KMS-11 (cell line): ENCODE measurements at regions not wholly inside any gene's neighbourhood (a gene's known extent, or its start where the extent isn't known, plus 50 kb on each side); places are given as distances from the start of the nearest gene placed in this dataset.

ENCODE experiments used
- H2AFZ ChIP-seq: fragments of 200-600 bp; sonication (generic); 2 replicates; pipeline ENCODE4 v1.6.1; 2016; ENCODE audit warnings: antibody characterized with exemption, mixed run types, low read depth
- H3K27ac ChIP-seq: fragments of 200-600 bp; sonication (generic); 2 replicates; pipeline ENCODE4 v1.6.1; 2016; ENCODE audit warnings: mild to moderate bottlenecking, mixed run types
- H3K27me3 ChIP-seq: fragments of 200-600 bp; sonication (generic); 2 replicates; pipeline ENCODE4 v1.6.1; 2017; ENCODE audit warnings: mild to moderate bottlenecking, low read depth, mixed run types, moderate library complexity; ENCODE audit not compliant: insufficient read depth
- H3K36me3 ChIP-seq: fragments of 200-600 bp; sonication (generic); 2 replicates; pipeline ENCODE4 v1.6.1; 2017; ENCODE audit warnings: mild to moderate bottlenecking, mixed run types; ENCODE audit not compliant: insufficient read depth
- H3K4me1 ChIP-seq: fragments of 200-600 bp; sonication (generic); 2 replicates; pipeline ENCODE4 v1.6.1; 2016; ENCODE audit warnings: mild to moderate bottlenecking, low read depth, mixed run types; ENCODE audit not compliant: poor library complexity, severe bottlenecking
- H3K4me2 ChIP-seq: fragments of 200-600 bp; sonication (generic); 2 replicates; pipeline ENCODE4 v1.7.0; 2016; ENCODE audit warnings: mild to moderate bottlenecking, mixed run types
- H3K4me3 ChIP-seq: fragments of 200-600 bp; sonication (generic); IDR thresholded peaks from 2 replicates; pipeline ENCODE4 v1.6.1; 2017; ENCODE audit warnings: low read depth, low read length, mixed read lengths; ENCODE audit not compliant: insufficient read depth
- H3K79me2 ChIP-seq: fragments of 200-600 bp; sonication (generic); 2 replicates; pipeline ENCODE4 v1.6.1; 2016; ENCODE audit warnings: low read depth, mixed run types; ENCODE audit not compliant: insufficient read depth
- H3K9ac ChIP-seq: fragments of 200-600 bp; sonication (generic); 2 replicates; pipeline ENCODE4 v1.6.1; 2016; ENCODE audit warnings: mild to moderate bottlenecking, mixed run types
- H4K20me1 ChIP-seq: fragments of 200-600 bp; sonication (generic); 2 replicates; pipeline ENCODE4 v1.6.1; 2016; ENCODE audit warnings: mild to moderate bottlenecking, mixed run types; ENCODE audit not compliant: insufficient read depth
- TF ChIP-seq, protein P1 (sequence below): fragments of 200-600 bp; sonication (generic); conservative IDR thresholded peaks from 2 replicates; pipeline ENCODE4 v1.6.1; 2017; ENCODE audit warnings: low read depth, mild to moderate bottlenecking, antibody characterized with exemption, low read length, moderate library complexity, mixed read lengths

DNA sequence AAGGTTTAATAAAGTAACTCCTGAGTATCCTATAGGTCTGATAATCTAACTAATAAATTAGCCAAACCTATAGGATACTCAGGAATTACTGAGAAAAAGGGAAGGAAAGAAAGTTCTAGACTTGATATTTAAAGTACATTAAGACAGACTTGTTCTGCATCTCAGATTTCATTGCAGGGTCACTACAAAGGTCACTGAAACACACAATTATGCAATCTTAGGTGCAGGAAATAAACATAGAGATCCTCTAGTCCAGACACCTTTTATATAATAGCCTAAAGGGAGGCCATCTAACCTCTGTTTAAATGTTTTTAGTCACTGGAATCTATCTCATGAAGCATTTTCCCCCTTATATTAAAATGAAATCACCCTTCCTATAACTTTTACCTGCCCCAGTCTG, 1215.7 kb downstream of the MAT2B start:
- TF ChIP-seq, protein P1, sequence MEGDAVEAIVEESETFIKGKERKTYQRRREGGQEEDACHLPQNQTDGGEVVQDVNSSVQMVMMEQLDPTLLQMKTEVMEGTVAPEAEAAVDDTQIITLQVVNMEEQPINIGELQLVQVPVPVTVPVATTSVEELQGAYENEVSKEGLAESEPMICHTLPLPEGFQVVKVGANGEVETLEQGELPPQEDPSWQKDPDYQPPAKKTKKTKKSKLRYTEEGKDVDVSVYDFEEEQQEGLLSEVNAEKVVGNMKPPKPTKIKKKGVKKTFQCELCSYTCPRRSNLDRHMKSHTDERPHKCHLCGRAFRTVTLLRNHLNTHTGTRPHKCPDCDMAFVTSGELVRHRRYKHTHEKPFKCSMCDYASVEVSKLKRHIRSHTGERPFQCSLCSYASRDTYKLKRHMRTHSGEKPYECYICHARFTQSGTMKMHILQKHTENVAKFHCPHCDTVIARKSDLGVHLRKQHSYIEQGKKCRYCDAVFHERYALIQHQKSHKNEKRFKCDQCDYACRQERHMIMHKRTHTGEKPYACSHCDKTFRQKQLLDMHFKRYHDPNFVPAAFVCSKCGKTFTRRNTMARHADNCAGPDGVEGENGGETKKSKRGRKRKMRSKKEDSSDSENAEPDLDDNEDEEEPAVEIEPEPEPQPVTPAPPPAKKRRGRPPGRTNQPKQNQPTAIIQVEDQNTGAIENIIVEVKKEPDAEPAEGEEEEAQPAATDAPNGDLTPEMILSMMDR: no peak
- Histone ChIP-seq H3K4me2 (no peak overlapping the region), H3K4me3 (no peak overlapping the region), H4K20me1 (no peaks in the 10 kb centered on the region), H3K27me3 (no peaks in the 10 kb centered on the region), H3K9ac (no peak overlapping the region), H2AFZ (no peak overlapping the region), H3K4me1 (no peaks in the 10 kb centered on the region), H3K27ac (no peak overlapping the region), H3K36me3 (no peaks in the 10 kb centered on the region), H3K79me2 (no peaks in the 10 kb centered on the region)

DNA sequence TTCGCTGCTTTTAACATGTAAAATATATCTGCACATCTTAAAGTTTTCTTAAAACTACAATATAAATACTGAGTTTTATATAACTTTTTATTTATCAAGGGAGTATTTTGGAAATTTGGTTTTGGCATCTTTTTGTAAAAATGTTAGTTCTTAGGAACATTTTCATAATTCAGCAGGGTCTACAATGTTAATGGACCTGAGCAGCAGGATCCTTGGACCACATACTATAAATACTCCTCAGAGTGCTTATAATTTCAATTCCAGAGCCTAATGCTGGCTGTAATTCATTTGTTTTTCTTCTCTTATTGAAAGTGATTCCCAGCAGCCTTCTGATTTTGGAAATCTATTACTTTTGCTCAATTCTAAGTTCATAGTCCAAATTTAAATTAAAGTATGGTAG, 1216.2 kb downstream of the MAT2B start:
- TF ChIP-seq, protein P1: no peak
- H3K79me2 ChIP-seq: no peaks in the 10 kb centered on the region
- H3K27ac ChIP-seq: no peak overlapping the region
- H3K4me1 ChIP-seq: no peaks in the 10 kb centered on the region
- H3K36me3 ChIP-seq: no peaks in the 10 kb centered on the region
- H3K4me2 ChIP-seq: no peak overlapping the region
- H4K20me1 ChIP-seq: no peaks in the 10 kb centered on the region
- H3K9ac ChIP-seq: no peak overlapping the region
- H3K4me3 ChIP-seq: no peak overlapping the region
- no peaks in the 10 kb centered on the region for H3K27me3 ChIP-seq
- H2AFZ ChIP-seq: no peak overlapping the region

DNA sequence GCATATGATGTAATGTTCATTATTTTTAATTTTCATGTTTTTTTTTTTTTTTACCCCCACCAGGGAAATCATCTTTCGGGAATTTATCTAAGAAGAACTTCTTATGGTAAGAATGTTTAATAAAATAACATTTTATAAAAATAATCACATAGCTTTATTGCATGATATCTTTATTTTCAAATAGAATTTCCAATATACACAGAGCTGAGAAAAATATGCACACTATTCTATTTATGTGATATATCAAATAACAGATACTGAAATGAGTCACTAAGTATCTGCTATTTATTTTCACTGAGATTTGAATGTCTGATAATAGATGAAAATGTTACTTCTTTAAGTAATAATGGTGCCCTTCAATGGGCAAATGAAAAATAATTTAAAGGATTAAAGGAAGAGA, 1217.3 kb downstream of the MAT2B start:
- Histone ChIP-seq H3K4me1 (no peaks in the 10 kb centered on the region), H3K27ac (no peak overlapping the region), H3K4me3 (no peak overlapping the region), H3K4me2 (no peak overlapping the region), H3K27me3 (no peaks in the 10 kb centered on the region), H3K36me3 (no peaks in the 10 kb centered on the region), H4K20me1 (no peaks in the 10 kb centered on the region), H3K9ac (no peak overlapping the region), H3K79me2 (no peaks in the 10 kb centered on the region), H2AFZ (no peak overlapping the region)
- TF ChIP-seq, protein P1: no peak

DNA sequence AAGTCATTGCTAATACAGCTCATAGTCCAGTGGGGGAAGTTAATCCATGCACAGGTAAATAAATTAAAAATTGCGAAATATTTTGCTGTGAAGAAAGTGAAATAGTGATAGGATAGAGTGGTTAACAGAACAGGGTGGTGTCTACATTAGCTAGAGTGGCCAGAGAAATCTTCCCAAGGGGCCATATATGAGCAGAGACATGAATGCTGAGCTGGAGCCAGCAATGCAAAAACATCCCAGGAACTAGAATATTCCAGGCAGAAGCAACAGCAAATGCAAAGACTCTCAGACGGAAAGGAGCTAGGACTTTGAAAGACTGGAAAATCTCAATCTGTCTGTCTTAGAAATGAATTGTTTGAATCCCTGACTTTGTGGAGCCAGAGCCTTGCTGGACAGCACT, 1221.6 kb downstream of the MAT2B start:
- no peak overlapping the region for H3K4me3 ChIP-seq
- H3K4me1 ChIP-seq: no peaks in the 10 kb centered on the region
- TF ChIP-seq, protein P1: no peak
- no peaks in the 10 kb centered on the region for H3K36me3 ChIP-seq
- no peak overlapping the region for H2AFZ ChIP-seq
- no peaks in the 10 kb centered on the region for H3K27me3 ChIP-seq
- H3K4me2 ChIP-seq: no peak overlapping the region
- H4K20me1 ChIP-seq: no peaks in the 10 kb centered on the region
- no peaks in the 10 kb centered on the region for H3K79me2 ChIP-seq
- no peak overlapping the region for H3K27ac ChIP-seq
- no peak overlapping the region for H3K9ac ChIP-seq

DNA sequence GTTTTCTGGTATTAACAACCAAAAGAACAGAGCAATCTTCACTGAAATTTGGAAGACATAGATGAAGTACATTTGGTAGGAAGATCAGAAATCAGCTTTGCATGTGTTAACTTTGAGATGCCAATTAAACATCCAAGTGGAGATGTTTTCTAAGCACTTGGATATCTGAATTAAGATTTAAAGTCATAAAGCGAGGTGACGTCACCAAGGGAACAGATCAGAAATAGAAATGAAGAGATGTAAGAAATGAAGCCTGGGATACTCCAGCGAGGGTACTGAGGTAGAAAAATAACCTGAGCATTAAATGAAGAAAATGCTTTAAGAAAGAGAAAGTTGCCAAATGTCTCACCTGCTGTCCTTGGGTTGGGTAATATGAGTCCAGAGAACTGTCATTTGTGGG, 1223.3 kb downstream of the MAT2B start:
- Histone ChIP-seq H3K79me2 (no peaks in the 10 kb centered on the region), H3K27ac (no peak overlapping the region), H3K4me3 (no peak overlapping the region), H3K27me3 (no peaks in the 10 kb centered on the region), H3K4me2 (no peak overlapping the region), H3K9ac (no peak overlapping the region), H3K4me1 (no peaks in the 10 kb centered on the region), H4K20me1 (no peaks in the 10 kb centered on the region), H2AFZ (no peak overlapping the region), H3K36me3 (no peaks in the 10 kb centered on the region)
- TF ChIP-seq, protein P1: no peak
